NCI-H748 (cell line): ENCODE measurements at regions not wholly inside any gene's neighbourhood (a gene's known extent, or its start where the extent isn't known, plus 50 kb on each side); places are given as distances from the start of the nearest gene placed in this dataset.
"Not testable (repeated sequence)": the region's sequence is repeated elsewhere in the genome, so short reads cannot be mapped to it uniquely, and the experiment has no call there.

Experiments used
- DNase-seq: peaks from one replicate; lab custom pipeline; 2025; ENCODE audit not compliant: unreplicated experiment; lab: John Stamatoyannopoulos, UW

DNA sequence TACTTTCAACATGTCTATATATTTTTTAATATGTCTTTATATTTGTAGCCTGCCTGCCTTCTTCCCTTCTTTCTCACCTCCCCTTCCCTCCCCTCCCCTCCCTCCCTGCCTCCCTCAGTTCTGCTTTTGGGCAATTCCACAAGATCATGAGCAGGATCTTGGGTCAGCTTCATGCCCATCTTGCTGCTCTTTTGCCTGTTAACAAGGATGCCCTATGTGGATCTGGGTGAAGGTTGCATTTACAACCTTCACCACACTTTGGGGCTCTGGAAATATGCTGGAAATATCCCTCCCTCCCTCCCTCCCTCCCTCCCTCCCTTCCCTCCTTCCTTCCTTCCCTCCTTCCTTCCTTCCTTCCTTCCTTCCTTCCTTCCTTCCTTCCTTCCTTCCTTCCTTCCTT lies 334.1 kb upstream of the FAM98A start:
- DNase-seq: no peak

DNA sequence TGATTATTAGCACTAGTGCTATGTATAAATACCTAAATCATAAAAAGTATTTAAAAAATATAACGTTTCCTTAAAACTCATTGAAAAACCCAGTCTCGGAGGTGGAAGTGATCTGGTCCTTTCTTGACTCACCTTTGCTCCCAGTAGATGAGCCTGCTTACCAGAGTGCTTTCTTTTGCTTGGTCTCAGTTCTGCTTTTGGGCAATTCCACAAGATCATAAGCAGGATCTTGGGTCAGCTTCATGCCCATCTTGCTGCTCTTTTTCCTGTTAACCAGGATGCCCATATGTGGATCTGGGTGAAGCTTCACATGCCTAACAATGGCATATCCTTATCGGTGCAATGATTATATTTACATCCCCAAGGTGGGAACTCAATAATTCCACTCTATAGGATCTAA lies 332.1 kb upstream of the FAM98A start:
- DNase-seq: no peak

DNA sequence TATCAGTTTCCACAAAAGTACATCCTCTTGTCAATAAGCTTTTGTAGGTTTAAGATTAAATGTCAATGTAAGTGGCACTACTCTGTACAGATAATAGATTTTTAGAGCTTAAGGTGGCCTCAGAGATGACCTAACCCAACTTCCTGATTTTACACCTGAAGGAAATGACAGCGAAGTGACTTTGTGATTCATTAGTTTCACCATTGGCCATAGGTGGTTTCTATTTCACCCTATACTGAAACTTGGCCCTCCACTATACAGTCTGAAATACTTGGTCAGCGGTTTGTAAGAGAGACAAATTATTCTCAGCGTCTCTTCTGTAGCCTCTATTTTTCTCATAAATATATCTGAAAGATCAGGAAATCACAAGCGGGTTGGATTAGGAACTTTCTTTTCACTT lies 330.4 kb upstream of the FAM98A start:
- no peak for DNase-seq

DNA sequence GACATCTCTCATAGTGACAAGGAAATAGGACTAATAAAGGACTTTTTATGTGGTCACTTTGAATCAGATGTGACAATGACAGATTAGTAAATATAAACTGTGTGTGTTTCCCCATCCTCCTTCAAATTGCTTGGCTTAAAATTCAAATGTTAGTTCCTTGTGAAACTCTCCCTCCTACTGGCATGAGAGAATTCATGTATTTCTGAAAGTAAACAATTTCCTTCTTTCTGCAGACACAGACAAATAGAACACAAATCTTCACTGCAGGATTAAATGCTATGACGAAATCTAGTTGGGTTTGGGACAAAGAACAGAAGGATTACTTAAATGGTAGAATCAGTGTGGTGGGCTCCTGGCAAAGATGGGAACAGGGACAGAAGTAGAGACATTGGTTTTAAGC lies 328.7 kb upstream of the FAM98A start:
- no peak for DNase-seq

DNA sequence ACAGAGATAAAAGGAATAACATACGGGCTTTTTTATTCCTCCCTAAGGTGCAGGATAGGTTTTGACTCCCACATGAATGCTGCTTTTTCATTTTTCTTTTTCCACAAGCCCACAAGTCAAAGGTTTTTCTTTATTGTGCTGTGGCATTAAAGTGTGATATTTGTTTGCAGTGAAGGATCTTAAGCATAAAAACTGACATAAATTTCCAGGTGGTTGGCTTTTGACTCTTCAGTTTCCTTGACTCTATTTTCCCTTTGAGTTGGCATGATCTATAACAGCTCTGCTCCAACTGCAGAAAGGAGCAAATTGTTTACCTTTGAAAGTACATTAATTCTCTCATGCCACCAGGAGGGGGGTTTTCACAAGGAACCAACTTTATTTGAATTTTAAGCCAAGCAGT lies 326.2 kb upstream of the FAM98A start:
- DNase-seq: no peak

DNA sequence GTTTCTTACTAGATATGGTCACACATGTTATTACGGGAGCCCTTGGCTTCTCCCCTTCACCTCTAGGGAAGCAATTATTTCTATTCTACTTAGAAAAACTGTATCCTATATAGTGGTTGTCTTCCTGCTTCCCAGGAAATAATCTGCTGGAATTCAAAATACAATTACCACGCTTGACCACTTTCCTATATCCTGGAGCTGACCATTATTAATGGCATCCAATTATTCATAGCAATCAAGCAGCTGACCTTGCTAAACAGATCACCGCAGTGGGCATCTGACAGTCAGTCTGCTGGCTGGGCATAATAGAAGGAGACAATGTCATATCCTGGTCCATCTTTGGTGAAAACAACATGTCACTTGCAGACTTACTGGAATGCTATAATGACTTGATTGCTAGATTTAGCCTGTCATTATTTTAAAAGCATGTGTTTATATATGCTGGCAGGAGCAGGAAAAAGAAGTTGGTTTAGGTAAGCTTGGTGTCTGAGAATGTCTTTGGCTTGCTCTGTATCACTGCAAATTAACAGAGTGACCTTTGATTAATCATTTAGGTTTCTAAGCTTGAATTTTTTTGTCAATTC lies 325.6 kb upstream of the FAM98A start:
- DNase-seq: no peak

DNA sequence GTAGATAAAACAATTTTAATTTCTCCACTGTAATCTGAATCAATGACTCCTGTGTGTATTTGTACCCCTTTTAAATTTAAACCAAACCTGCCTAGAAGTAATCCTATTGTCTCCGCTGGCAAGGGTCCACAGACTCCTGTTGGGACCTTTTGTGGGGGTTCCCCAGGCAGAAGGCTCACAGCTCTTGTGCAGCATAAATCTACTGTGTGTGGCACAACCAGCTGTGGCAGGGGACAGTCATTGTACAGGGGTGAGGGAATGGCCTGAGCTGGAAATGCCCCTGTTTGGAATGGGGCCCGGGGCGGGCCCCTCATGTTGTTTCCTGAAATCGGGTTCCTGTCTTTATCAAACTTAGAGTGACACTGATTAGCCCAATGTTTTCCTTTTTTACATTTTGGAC lies 318.2 kb upstream of the FAM98A start:
- DNase-seq: no peak

DNA sequence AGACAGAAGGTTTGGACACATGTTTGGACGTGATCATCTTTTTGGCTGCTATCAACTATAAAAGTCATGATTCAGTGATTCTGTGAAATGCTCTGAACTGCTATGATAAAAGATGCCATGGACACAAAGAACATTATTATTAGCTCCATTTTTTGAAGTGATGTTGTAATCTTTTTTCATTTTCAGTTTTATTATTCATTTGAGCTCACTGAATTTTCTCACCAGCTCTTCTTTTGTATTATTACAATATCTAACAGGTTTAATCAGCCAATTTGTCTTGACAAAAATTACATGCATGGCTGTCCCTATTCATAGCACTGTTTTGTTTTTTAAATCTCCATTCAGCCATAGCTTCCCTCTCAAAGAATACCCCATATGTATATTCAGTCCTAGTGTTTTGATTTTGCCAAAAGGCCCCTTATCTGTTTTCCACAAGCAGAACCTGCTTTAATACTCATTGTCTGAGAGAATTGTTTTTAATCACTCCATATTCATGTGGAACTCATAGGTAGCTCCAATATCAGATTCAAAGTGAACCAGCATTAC lies 314.0 kb upstream of the FAM98A start:
- no peak for DNase-seq

DNA sequence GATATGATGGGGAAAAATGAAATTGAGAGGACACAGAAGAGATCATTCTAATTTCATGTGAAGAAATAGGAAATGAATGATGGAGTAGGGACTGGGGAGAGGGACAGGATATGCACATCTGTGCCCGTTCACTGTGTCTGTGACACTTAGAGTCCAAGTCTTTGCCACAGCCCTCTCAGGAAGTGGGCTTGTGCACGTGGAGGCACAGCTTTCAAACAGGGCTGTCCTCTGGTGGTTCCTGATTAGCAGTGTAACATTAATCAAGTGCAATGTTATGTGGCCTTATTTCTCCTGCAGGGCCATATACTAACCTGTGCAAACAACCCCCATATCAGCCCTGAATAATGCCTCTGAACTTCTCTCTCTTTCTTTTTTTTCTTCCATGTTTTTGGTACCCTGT lies 312.2 kb upstream of the FAM98A start:
- no peak for DNase-seq

DNA sequence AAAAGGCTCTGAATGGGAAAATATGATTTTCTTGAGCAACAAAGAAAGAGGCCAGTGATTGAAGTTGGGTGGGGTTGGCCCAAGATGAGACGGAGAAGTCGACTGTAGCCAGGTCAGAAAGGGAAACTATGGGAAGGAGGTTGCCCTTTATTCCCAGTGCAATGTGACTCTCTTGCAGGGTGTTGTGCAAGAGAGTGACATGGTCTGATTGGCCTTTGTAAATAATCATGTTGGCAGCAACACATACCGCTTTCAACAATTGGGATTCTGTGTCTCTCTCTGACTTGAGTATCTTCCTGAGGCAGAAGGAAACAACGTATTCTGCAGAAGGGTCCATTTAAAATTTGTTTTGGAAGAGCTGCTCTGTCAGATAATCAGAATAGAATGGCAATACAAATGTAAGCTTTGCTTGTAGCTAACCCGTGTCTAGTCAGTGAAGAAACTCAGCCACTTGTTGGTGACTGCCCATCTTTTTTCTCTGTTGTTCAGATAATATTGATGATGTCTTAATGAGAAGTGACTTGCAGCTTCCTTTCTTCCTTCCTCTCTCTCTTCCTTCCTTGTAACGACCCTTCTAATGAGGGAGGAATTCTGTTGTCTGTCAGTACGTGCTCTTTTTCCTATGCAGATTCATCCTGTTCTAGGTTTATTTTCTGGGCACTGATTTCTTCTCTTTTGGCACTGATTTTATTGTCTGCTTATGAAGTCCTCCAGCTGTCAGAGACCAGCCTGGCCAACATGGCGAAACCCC lies 311.0 kb upstream of the FAM98A start:
- no peak for DNase-seq

DNA sequence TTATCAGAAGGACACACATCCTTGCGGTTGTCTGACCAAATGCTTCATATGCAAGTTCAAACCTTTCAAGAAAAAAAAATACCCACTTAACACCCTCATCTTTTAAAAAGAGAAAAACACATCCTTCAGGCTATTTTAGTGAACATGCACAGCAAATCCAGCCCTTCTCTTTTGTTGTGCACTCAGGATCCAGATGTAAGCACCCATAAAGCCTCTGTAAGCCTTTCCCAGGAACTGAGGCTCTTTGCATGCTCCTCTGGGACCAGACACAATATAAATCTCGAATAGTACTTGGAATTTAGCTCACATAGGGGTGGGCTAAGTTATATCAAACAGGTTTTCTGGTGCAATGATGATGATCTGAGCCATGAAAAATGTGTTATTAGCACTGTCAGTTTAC lies 308.8 kb upstream of the FAM98A start:
- no peak for DNase-seq

DNA sequence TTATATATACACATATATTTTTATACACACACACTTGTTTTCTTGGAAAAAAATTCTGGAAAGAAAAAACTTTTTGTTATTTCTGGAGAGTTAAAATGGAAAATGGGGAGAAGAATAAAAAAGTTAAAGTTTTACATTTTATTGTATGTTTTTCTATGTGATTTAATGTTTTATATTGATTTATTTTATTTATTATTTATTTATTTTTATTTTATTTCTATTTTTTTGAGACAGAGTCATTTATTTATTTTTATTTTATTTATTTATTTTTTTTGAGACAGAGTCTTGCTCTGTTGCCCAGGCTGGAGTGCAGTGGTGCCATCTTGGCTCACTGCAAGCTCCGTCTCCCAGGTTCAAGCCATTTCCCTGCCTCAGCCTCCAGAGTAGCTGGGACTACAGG lies 307.0 kb upstream of the FAM98A start:
- DNase-seq: not testable (repeated sequence)

DNA sequence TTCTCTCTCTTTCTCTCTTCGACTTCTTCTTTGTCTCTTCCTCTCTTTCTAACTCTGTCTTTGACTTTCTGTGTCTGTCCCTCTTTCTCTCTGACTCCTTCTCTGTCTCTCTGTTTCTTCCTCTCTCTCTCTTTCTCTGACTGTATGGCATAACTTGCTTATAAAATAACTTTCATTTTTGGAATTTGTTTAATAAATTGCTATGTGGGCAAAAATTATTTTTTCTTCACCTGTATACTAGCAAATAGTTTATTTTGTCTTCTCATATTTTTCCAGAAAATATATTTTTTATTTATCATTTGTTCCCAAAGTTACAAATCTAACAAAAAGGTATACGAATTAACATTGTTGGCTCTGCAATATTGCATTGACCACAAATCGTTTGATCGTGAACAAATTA lies 305.7 kb upstream of the FAM98A start:
- DNase-seq: no peak

DNA sequence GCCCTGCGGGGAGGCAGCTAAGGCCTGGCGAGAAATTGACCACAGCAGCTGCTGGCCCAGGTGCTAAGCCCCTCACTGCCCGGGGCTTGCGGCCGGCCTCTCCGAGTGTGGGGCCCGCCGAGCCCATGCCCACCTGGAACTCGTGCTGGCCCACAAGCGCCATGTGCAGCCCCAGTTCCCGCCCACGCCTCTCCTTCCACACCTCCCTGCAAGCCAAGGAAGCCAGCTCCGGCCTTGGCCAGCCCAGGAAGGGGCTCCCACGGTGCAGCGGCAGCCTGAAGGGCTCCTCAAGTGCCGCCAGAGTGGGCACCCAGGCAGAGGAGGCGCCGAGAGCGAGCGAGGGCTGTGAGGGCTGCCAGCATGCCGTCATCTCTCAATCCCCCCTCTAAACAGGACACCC lies 304.6 kb upstream of the FAM98A start:
- DNase-seq: no peak

DNA sequence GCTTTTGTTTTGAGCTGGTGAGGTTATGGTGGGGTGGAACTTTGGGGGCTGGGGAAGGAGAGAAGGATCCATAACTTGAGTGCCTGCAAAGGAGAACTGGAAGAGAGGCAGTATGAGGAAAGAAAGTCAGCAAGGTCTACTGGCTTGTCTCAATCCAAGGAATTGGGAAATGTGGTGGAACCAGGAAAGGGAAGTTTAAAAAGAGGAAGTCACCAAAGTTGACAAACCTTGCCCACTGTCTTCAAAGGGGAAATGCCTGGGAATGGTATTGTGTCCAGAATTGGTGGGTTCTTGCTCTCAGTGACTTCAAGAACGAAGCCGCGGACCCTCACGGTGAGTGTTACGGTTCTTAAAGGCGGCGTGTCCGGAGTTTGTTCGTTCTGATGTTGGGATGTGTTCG lies 304.1 kb upstream of the FAM98A start:
- DNase-seq: no peak

DNA sequence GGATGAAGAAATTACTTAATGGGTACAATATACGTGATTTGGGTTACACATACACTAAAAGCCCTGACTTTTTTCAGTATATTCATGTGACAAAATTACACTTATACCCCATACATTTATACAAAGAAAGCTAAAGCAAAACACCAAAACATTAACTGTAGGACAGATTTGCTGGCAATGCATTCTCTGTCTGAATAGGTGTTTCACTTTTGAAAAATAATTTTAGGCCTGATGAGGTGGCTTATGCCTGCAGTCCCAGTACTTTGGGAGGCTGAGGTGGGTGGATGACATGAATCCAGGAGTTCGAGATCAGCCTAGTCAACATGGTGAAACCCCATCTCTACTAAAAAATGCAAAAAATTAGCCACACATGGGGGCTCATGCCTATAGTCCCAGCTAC lies 301.5 kb upstream of the FAM98A start:
- no peak for DNase-seq

DNA sequence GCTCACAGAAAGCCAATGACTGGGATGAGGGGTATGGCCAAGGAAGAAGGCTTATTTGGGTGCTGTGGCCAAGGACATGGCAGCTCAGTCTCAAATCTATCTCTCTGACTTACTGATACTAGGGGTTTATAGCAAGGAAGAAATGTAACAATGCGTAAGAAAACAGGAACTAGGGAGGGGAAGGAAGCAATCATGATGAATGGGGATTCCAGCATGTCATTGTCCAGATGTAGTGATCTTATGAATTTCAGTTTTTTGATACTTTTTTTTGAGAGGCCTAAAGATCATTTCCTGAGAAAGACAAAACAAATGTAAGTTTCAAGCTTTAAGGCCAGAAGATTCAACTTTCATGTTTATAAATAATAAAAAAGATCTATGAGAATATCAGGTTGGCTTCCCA lies 298.6 kb upstream of the FAM98A start:
- no peak for DNase-seq

DNA sequence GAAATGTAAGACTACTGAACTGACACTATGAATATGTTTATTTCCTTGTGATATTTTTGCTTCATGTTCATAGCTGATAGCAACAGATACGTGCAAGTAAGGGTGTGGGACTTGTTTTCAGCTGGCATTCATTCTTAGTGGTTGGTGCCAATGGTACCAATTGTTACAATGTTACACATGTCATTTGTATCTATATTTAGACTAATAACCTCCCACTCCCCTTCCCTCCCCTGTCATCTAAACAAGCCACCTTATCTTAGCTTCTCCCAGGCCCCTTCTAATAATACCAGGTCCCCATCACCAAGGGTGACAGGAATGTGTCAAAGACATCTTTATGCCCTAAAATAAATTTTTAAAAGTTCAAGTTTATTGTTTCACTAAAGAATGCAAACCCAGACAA lies 294.7 kb upstream of the FAM98A start:
- DNase-seq: no peak

DNA sequence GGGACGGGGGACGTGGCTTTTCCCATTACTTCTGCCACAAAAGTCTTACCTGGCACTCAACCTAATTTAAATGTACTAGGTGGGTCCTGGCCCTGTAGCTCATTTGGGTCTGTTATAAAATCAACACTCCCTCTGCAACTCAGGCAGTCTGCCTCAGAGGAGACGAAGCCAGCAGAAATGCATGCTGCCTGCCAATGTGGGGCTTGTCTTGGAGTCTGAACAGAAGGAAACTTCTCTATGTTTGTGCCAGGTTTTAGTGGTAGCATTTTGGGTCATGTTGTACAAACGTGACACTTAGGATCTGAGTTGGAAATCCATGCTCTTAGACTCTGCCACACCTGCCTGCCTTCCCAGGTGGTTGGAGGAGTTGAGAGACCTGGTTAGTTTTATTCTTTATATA lies 292.5 kb upstream of the FAM98A start:
- no peak for DNase-seq

DNA sequence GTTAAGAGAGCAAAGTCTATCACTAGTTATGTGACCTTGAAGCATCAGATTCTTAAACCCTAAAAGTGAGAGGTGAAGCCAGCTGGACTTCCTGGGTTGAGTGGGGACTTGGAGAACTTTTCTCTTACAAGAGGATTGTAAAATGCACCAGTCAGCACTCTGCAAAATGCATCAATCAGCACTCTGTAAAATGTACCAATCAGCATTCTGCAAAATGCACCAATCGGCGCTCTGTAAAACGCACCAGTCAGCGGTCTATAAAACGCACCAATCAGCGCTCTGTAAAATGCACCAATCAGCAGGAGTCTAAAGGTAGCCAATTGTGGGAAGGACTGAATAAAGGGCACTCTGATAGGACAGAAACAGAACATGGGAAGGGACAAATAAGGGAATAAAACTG lies 291.6 kb upstream of the FAM98A start:
- DNase-seq: no peak

DNA sequence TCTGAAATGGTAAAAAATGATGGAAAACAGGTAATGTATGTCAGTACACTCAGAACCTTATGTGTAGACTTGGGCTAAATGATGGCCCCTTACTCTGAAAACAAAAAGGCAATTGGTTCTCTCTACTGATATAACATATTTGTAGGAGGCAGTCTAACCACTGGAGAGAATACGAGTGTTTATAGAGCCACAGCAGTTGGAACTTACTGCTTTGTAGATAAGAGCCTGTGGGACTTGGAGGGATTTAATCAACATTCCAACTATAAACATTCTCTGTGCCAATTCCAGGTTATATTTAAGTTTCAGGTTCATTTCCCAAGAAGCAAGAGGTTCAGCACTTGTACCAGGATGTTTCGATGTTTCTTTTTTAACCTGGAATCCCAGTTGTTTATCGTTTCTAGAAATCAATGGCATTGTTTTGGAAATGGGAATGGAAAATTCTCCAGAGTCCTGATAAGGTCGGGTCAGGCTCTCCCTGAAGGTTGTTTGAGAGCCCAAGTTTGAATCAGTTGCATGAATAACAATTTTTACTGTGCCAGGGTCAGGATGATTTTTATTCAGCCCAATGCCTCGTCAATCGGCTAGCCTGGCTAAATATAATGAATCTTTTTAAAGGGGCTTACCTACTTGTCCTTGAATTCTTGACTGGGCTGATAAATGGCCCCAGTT lies 278.4 kb upstream of the FAM98A start:
- no peak for DNase-seq

DNA sequence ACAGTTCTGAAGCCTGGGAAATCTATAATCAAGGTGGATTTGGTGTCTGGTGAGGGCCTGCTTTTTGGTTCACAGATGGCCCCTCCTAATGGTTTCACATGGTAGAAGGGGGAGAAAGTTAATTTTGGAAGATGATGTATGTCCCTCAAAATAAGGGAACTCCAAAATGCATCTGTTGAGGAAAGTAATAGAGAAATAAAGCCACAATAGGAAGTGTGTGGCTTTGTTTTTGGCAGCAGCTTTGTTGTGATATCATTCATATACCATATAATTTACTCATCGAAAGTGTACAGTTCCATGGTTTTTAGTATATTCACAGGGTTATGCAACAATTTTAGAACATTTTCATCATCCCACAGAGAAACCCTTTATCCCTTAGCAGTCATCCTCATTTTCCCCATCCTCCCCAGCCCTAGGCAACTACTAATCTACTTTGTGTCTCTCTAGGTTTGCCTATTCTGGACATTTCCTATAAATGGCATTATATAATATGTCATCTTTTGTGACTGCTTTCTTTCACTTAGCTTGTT lies 274.0 kb upstream of the FAM98A start:
- no peak for DNase-seq
